Panc1 (cell line): ENCODE measurements at regions not wholly inside any gene's neighbourhood (a gene's known extent, or its start where the extent isn't known, plus 50 kb on each side); places are given as distances from the start of the nearest gene placed in this dataset.

ENCODE experiments used
- ATAC-seq: fragments of 200-7000 bp; cut with Tn5 transposase; 2 replicates; pipeline ENCODE4 v1.9.1; 2020; ENCODE audit warnings: mild to moderate bottlenecking, moderate library complexity
- BruUV-seq: library from RNA; stranded (reverse); fragments of 400-500 nt; replicated peaks from 2 replicates; lab custom pipeline; 2021; lab: Mats Ljungman, UMichigan
- CTCF ChIA-PET: fragments of 300-600 bp; sonication (Branson Sonifier 250); formaldehyde crosslinking; loops from one replicate; lab custom pipeline; 2022; ENCODE audit warnings: antibody characterized with exemption; lab: Charles Lee
- POLR2A ChIA-PET: fragments of 300-600 bp; sonication (Branson Sonifier 250); formaldehyde crosslinking; loops from one replicate; lab custom pipeline; 2022; ENCODE audit warnings: antibody characterized with exemption; lab: Charles Lee
- DNase-seq: peaks from one replicate; pipeline ENCODE4 v3.0.0-alpha.2; 2010; ENCODE audit warnings: low read depth, low spot score
- H3K27ac ChIP-seq: 2 replicates; pipeline ENCODE4 v1.5.1; 2011; ENCODE audit warnings: mild to moderate bottlenecking, low read length, inconsistent platforms
- H3K27me3 ChIP-seq: fragments of 200-500 bp; sonication (Bioruptor generic); 2 replicates; pipeline ENCODE4 v1.6.0; 2014; ENCODE audit warnings: low read length, inconsistent platforms; ENCODE audit not compliant: control insufficient read depth, insufficient read depth
- H3K36me3 ChIP-seq: fragments of 200-500 bp; sonication (Bioruptor generic); 2 replicates; pipeline ENCODE4 v1.5.1; 2014; ENCODE audit warnings: inconsistent platforms, mild to moderate bottlenecking, low read length, moderate library complexity; ENCODE audit not compliant: control insufficient read depth, insufficient read depth
- H3K4me1 ChIP-seq: 2 replicates; pipeline ENCODE4 v1.5.1; 2011; ENCODE audit warnings: inconsistent platforms, mild to moderate bottlenecking, low read length, moderate library complexity; ENCODE audit not compliant: control insufficient read depth, insufficient read depth
- H3K4me3 ChIP-seq, 2 experiments: 2 replicates each; pipeline ENCODE4 v1.5.1; 2011 to 2012; ENCODE audit warnings: low read depth in 2 of 2, low read length in 2 of 2, mild to moderate bottlenecking in 2 of 2, inconsistent platforms in 1 of 2, moderate library complexity in 1 of 2
- H3K9me3 ChIP-seq: fragments of 200-500 bp; sonication (Bioruptor generic); 2 replicates; pipeline ENCODE4 v1.5.1; 2014; ENCODE audit warnings: low read depth, mild to moderate bottlenecking, inconsistent platforms, low read length, moderate library complexity; ENCODE audit not compliant: control insufficient read depth, insufficient read depth
- POLR2AphosphoS5 ChIP-seq: IDR thresholded peaks from 2 replicates; pipeline ENCODE4 v1.6.1; 2012; ENCODE audit warnings: mild to moderate bottlenecking, low read depth, low read length, moderate library complexity
- REST ChIP-seq, 2 experiments: IDR thresholded peaks; 2 replicates each; pipeline ENCODE4 v1.6.1; 2011 to 2012; ENCODE audit warnings: low read depth in 2 of 2, control low read depth in 1 of 2, low read length in 1 of 2, mild to moderate bottlenecking in 1 of 2, moderate library complexity in 1 of 2; ENCODE audit not compliant: insufficient read depth in 1 of 2
- SIN3A ChIP-seq: IDR thresholded peaks from 2 replicates; pipeline ENCODE4 v1.6.1; 2012; ENCODE audit warnings: low read depth, mild to moderate bottlenecking, low read length, moderate library complexity, borderline replicate concordance; ENCODE audit not compliant: insufficient read depth
- TCF7L2 ChIP-seq: IDR thresholded peaks from 2 replicates; pipeline ENCODE4 v1.6.1; 2011; ENCODE audit warnings: mild to moderate bottlenecking, low read depth, low read length, inconsistent platforms
- in situ Hi-C: cut with HindIII; loops from 2 replicates; pipeline ENCODE4 v1.10.0; 2016; ENCODE audit warnings: low sequenced_read_pairs, low pct_unique_long_range_greater_than_20kb
- intact Hi-C: fragments of 100-400 bp; cut with micrococcal nuclease; formaldehyde crosslinking; loops from one replicate; pipeline ENCODE4 v1.10.0; 2022; ENCODE audit not compliant: unreplicated experiment
- TF ChIP-seq, protein P1 (sequence below): fragments of 450-650 bp; IDR thresholded peaks from 2 replicates; pipeline ENCODE4 v1.5.1; 2017; ENCODE audit warnings: mild to moderate bottlenecking

GRCh38 chr7:24372961-24373955 lies 89.3 kb downstream of the NPY start:
- ATAC-seq (no peak), DNase-seq (no peak)
- in situ Hi-C loops (no loop called here), intact Hi-C loops (no loop called here)
- Histone ChIP-seq H3K27me3 (no peaks in the 10 kb centered on the region), H3K36me3 (no peaks in the 10 kb centered on the region), H3K4me1 (no peaks in the 10 kb centered on the region), H3K27ac (no peak overlapping the region), H3K4me3 (no peak overlapping the region), H3K9me3 (no peaks in the 10 kb centered on the region)
- ChIA-PET POLR2A (no interaction called here), CTCF (interaction anchor here (0.7 kb wide), 2 partner anchors 27 to 358 kb away, joined by 3 read pairs; no protein-coding TSS in a partner anchor)
- no TSS peak for BruUV-seq
- TF ChIP-seq SIN3A (no peak), TCF7L2 (no peak), POLR2AphosphoS5 (no peak), REST (IDR thresholded peaks at IDR 0.05; ENCODE audit: insufficient read depth in 1 of 2, low read depth in 2 of 2, low read length in 1 of 2) (no peak)
- TF ChIP-seq, protein P1, sequence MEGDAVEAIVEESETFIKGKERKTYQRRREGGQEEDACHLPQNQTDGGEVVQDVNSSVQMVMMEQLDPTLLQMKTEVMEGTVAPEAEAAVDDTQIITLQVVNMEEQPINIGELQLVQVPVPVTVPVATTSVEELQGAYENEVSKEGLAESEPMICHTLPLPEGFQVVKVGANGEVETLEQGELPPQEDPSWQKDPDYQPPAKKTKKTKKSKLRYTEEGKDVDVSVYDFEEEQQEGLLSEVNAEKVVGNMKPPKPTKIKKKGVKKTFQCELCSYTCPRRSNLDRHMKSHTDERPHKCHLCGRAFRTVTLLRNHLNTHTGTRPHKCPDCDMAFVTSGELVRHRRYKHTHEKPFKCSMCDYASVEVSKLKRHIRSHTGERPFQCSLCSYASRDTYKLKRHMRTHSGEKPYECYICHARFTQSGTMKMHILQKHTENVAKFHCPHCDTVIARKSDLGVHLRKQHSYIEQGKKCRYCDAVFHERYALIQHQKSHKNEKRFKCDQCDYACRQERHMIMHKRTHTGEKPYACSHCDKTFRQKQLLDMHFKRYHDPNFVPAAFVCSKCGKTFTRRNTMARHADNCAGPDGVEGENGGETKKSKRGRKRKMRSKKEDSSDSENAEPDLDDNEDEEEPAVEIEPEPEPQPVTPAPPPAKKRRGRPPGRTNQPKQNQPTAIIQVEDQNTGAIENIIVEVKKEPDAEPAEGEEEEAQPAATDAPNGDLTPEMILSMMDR: no peak

GRCh38 chr7:24378871-24379616 lies 95.1 kb downstream of the NPY start:
- H3K36me3 ChIP-seq: no peaks in the 10 kb centered on the region
- H3K27ac ChIP-seq: no peak overlapping the region
- no TSS peak for BruUV-seq
- in situ Hi-C loops (no loop called here), intact Hi-C loops (no loop called here)
- H3K4me3 ChIP-seq: no peak overlapping the region
- ChIA-PET POLR2A (no interaction called here), CTCF (no interaction called here)
- ATAC-seq (peak; percentile 65), DNase-seq (no peak)
- H3K4me1 ChIP-seq: no peaks in the 10 kb centered on the region
- no peaks in the 10 kb centered on the region for H3K27me3 ChIP-seq
- TF ChIP-seq TCF7L2 (no peak), POLR2AphosphoS5 (no peak), REST (IDR thresholded peaks at IDR 0.05; ENCODE audit: insufficient read depth in 1 of 2, low read depth in 2 of 2, low read length in 1 of 2) (no peak), SIN3A (no peak)
- TF ChIP-seq, protein P1: no peak
- H3K9me3 ChIP-seq: no peaks in the 10 kb centered on the region
